H1 (cell line): ENCODE measurements at regions not wholly inside any gene's neighbourhood (a gene's known extent, or its start where the extent isn't known, plus 50 kb on each side); places are given as distances from the start of the nearest gene placed in this dataset.

Experiments
- CTCF ChIA-PET: fragments of 300-600 bp; sonication (Branson Sonifier 250); formaldehyde crosslinking; loops from one replicate; lab custom pipeline; 2021; ENCODE audit not compliant: partially characterized antibody; lab: Charles Lee
- POLR2A ChIA-PET: fragments of 300-600 bp; sonication (Branson Sonifier 250); formaldehyde crosslinking; loops from one replicate; lab custom pipeline; 2021; ENCODE audit warnings: inconsistent platforms; ENCODE audit not compliant: partially characterized antibody; lab: Charles Lee
- DNase-seq, 2 experiments: peaks; one replicate each; pipeline versions ENCODE4 v3.0.0 to v3.0.0-alpha.2; 2010 to 2022; ENCODE audit warnings: low spot score in 2 of 2, low read depth in 1 of 2, mixed read lengths in 1 of 2
- FAIRE-seq: peaks from 2 replicates; lab custom pipeline; 2011; peaks lifted over from hg19 to GRCh38; lab: Jason Lieb, UNC
- H2AFZ ChIP-seq: 2 replicates; pipeline ENCODE4 v1.8.1; 2012; ENCODE audit warnings: low read length, inconsistent platforms
- H2AK5ac ChIP-seq: 2 replicates; pipeline ENCODE4 v1.6.1; 2013; ENCODE audit warnings: low read depth, low read length
- H2BK120ac ChIP-seq: replicated peaks from 2 replicates; pipeline ENCODE3; 2013; ENCODE audit warnings: low read depth, low read length, inconsistent platforms
- H2BK12ac ChIP-seq: 2 replicates; pipeline ENCODE4 v1.6.1; 2013; ENCODE audit warnings: low read depth, low read length
- H2BK15ac ChIP-seq: 2 replicates; pipeline ENCODE4 v1.6.1; 2013; ENCODE audit warnings: low read length
- H2BK20ac ChIP-seq: 2 replicates; pipeline ENCODE4 v1.6.1; 2013; ENCODE audit warnings: low read length
- H2BK5ac ChIP-seq: 2 replicates; pipeline ENCODE4 v1.6.1; 2013; ENCODE audit warnings: low read depth, low read length
- H3K14ac ChIP-seq: 2 replicates; pipeline ENCODE4 v1.6.1; 2013; ENCODE audit warnings: inconsistent platforms; ENCODE audit not compliant: insufficient read length
- H3K18ac ChIP-seq: 2 replicates; pipeline ENCODE4 v1.6.1; 2013; ENCODE audit warnings: low read length; ENCODE audit errors: extremely low read depth
- H3K23ac ChIP-seq: 2 replicates; pipeline ENCODE4 v1.6.1; 2013; ENCODE audit warnings: inconsistent platforms; ENCODE audit not compliant: insufficient read length
- H3K23me2 ChIP-seq: 2 replicates; pipeline ENCODE4 v1.6.1; 2013; ENCODE audit warnings: low read depth, low read length
- H3K27ac ChIP-seq: 2 replicates; pipeline ENCODE4 v1.6.1; 2011; ENCODE audit warnings: low read depth, low read length, inconsistent platforms
- H3K27me3 ChIP-seq, 4 experiments: replicated peaks in 1 of 4; 1 replicate in 1 of 4; 2 replicates in 3 of 4; pipeline versions ENCODE4 v1.6.1 to v1.8.1; 2011 to 2013; ENCODE audit warnings: low read length in 3 of 4, mild to moderate bottlenecking in 3 of 4, inconsistent platforms in 2 of 4, mixed read lengths in 2 of 4, moderate library complexity in 1 of 4; ENCODE audit not compliant: control insufficient read depth in 3 of 4, insufficient read depth in 3 of 4; ENCODE audit errors: extremely low read depth in 1 of 4
- H3K36me3 ChIP-seq, 4 experiments: 2 replicates each; pipeline versions ENCODE4 v1.6.1 to v1.8.1; 2011 to 2013; ENCODE audit warnings: mild to moderate bottlenecking in 4 of 4, low read length in 3 of 4, moderate library complexity in 2 of 4, control low read depth in 1 of 4, inconsistent platforms in 1 of 4; ENCODE audit not compliant: insufficient read depth in 4 of 4, control insufficient read depth in 2 of 4
- H3K4ac ChIP-seq: replicated peaks from 2 replicates; pipeline ENCODE3; 2013; ENCODE audit warnings: low read length, low read depth, mixed read lengths, inconsistent platforms; ENCODE audit not compliant: insufficient read length
- H3K4me1 ChIP-seq, 4 experiments: replicated peaks in 1 of 4; 1 replicate in 1 of 4; 2 replicates in 3 of 4; pipeline versions ENCODE4 v1.6.1 to v1.8.1; 2011 to 2013; ENCODE audit warnings: low read length in 3 of 4, inconsistent platforms in 2 of 4, mixed read lengths in 1 of 4; ENCODE audit not compliant: insufficient read depth in 4 of 4, control insufficient read depth in 3 of 4
- H3K4me2 ChIP-seq, 2 experiments: 2 replicates each; pipeline versions ENCODE4 v1.6.1 to v1.8.1; 2011 to 2013; ENCODE audit warnings: low read depth in 2 of 2, low read length in 2 of 2, control low read depth in 1 of 2, inconsistent platforms in 1 of 2, mild to moderate bottlenecking in 1 of 2; ENCODE audit not compliant: insufficient read depth in 1 of 2
- H3K4me3 ChIP-seq, 4 experiments: fragments of 200-600, 300-600 bp in 1 of 4; sonication (generic), shearing (Covaris generic), sonication (Bioruptor Twin) in 1 of 4; 2 replicates each; pipeline versions ENCODE4 v1.5.1 to v1.8.1; 2011 to 2016; ENCODE audit warnings: low read length in 4 of 4, low read depth in 3 of 4, control low read depth in 2 of 4, inconsistent platforms in 2 of 4, mild to moderate bottlenecking in 2 of 4, mixed read lengths in 1 of 4, moderate library complexity in 1 of 4; ENCODE audit not compliant: insufficient read depth in 2 of 4; ENCODE audit errors: extremely low read depth in 1 of 4
- H3K56ac ChIP-seq: replicated peaks from 2 replicates; pipeline ENCODE3; 2013; ENCODE audit warnings: low read depth, mild to moderate bottlenecking, mixed read lengths, low read length, inconsistent platforms; ENCODE audit not compliant: insufficient read length
- H3K79me1 ChIP-seq: 2 replicates; pipeline ENCODE4 v1.6.1; 2013; ENCODE audit warnings: low read depth, low read length, control low read depth
- H3K79me2 ChIP-seq, 2 experiments: 2 replicates each; pipeline versions ENCODE4 v1.6.1 to v1.8.1; 2012 to 2013; ENCODE audit warnings: low read length in 2 of 2, mild to moderate bottlenecking in 2 of 2, inconsistent platforms in 1 of 2; ENCODE audit not compliant: insufficient read depth in 2 of 2, control insufficient read depth in 1 of 2
- H3K9ac ChIP-seq, 4 experiments: replicated peaks in 1 of 4; 1 replicate in 1 of 4; 2 replicates in 3 of 4; pipeline versions ENCODE4 v1.6.1 to v1.8.1; 2011 to 2013; ENCODE audit warnings: low read depth in 3 of 4, low read length in 3 of 4, control low read depth in 2 of 4, mild to moderate bottlenecking in 2 of 4, moderate library complexity in 2 of 4, inconsistent platforms in 1 of 4; ENCODE audit errors: extremely low read depth in 1 of 4
- H3K9me3 ChIP-seq, 2 experiments: 2 replicates each; pipeline versions ENCODE4 v1.6.1 to v1.8.1; 2012 to 2013; ENCODE audit warnings: mild to moderate bottlenecking in 2 of 2, moderate library complexity in 2 of 2, control low read depth in 1 of 2, inconsistent platforms in 1 of 2, low read depth in 1 of 2, low read length in 1 of 2, mixed read lengths in 1 of 2; ENCODE audit not compliant: insufficient read depth in 2 of 2
- H4K20me1 ChIP-seq, 2 experiments: replicated peaks in 1 of 2; 2 replicates each; pipeline versions ENCODE3 to v1.8.1; 2011 to 2013; ENCODE audit warnings: inconsistent platforms in 2 of 2, low read length in 2 of 2, mild to moderate bottlenecking in 1 of 2; ENCODE audit not compliant: insufficient read depth in 2 of 2, control insufficient read depth in 1 of 2
- H4K5ac ChIP-seq: 2 replicates; pipeline ENCODE4 v1.6.1; 2013; ENCODE audit warnings: low read length, low read depth, mixed read lengths, inconsistent platforms; ENCODE audit not compliant: insufficient read length
- H4K8ac ChIP-seq: 2 replicates; pipeline ENCODE4 v1.8.0; 2013; ENCODE audit warnings: mild to moderate bottlenecking, moderate library complexity, low read length, inconsistent platforms; ENCODE audit not compliant: insufficient read depth; ENCODE audit errors: extremely low read depth
- H4K91ac ChIP-seq: replicated peaks from 2 replicates; pipeline ENCODE3; 2013; ENCODE audit warnings: low read length, mixed read lengths, inconsistent platforms; ENCODE audit not compliant: insufficient read length
- CBX8 ChIP-seq: fragments of 300-800, 300-1000 bp; sonication (generic); IDR thresholded peaks from 2 replicates; pipeline ENCODE4 v1.7.1; 2016; ENCODE audit warnings: low read depth, low read length, borderline replicate concordance
- CEBPB ChIP-seq: IDR thresholded peaks from 2 replicates; pipeline ENCODE4 v1.6.1; 2012; ENCODE audit warnings: low read depth, low read length
- CTBP2 ChIP-seq: IDR thresholded peaks from 2 replicates; pipeline ENCODE4 v1.7.0; 2011; ENCODE audit warnings: borderline replicate concordance, mild to moderate bottlenecking, moderate library complexity, mixed read lengths, low read length; ENCODE audit not compliant: insufficient read depth, insufficient read length
- E2F6 ChIP-seq: IDR thresholded peaks from 2 replicates; pipeline ENCODE4 v1.6.1; 2012; ENCODE audit warnings: inconsistent platforms
- EP300 ChIP-seq, 2 experiments: IDR thresholded peaks; 1 replicate in 1 of 2; 2 replicates in 1 of 2; pipeline ENCODE4 v1.6.1; 2011 to 2012; ENCODE audit warnings: low read depth in 2 of 2, low read length in 2 of 2, mild to moderate bottlenecking in 2 of 2, borderline replicate concordance in 1 of 2, inconsistent platforms in 1 of 2, moderate library complexity in 1 of 2
- KDM4A ChIP-seq: IDR thresholded peaks from one replicate; pipeline ENCODE4 v1.7.1; 2012; ENCODE audit warnings: low read depth, mild to moderate bottlenecking, moderate library complexity, low read length, inconsistent platforms; ENCODE audit not compliant: severe bottlenecking
- KDM5A ChIP-seq: fragments of 200-600 bp; IDR thresholded peaks from 2 replicates; pipeline ENCODE4 v1.7.1; 2012; ENCODE audit warnings: mild to moderate bottlenecking, low read length, inconsistent platforms, mixed read lengths
- RXRA ChIP-seq: IDR thresholded peaks from 2 replicates; pipeline ENCODE4 v1.6.1; 2011; ENCODE audit warnings: low read depth, mild to moderate bottlenecking, low read length, moderate library complexity; ENCODE audit not compliant: insufficient read depth
- SIN3A ChIP-seq, 2 experiments: IDR thresholded peaks in 1 of 2; conservative IDR thresholded peaks in 1 of 2; 2 replicates each; pipeline ENCODE4 v1.6.1; 2011 to 2012; ENCODE audit warnings: low read length in 2 of 2, improper control_type of control experiment in 1 of 2, low read depth in 1 of 2, mild to moderate bottlenecking in 1 of 2
- SIRT6 ChIP-seq: IDR thresholded peaks from one replicate; pipeline ENCODE4 v1.7.1; 2012; ENCODE audit warnings: low read length, inconsistent platforms
- TBP ChIP-seq: IDR thresholded peaks from 2 replicates; pipeline ENCODE4 v1.6.1; 2011; ENCODE audit warnings: low read depth, low read length, improper control_type of control experiment
- TCF12 ChIP-seq: IDR thresholded peaks from 2 replicates; pipeline ENCODE4 v1.6.1; 2011; ENCODE audit warnings: low read depth, mild to moderate bottlenecking, low read length
- WGBS, 2 experiments: shearing (Covaris generic) in 1 of 2; methylation state at CpG; one replicate each; pipeline versions ENCODE4 v1.1.6 to v1.1.7; 2013 to 2015; ENCODE audit warnings: low lambda C conversion rate in 2 of 2, mixed read lengths in 2 of 2, inconsistent platforms in 1 of 2, low coverage in 1 of 2, missing lambda C conversion rate in 1 of 2; ENCODE audit not compliant: insufficient replicate concordance in 2 of 2, insufficient coverage in 1 of 2, insufficient read length in 1 of 2; ENCODE audit errors: extremely low coverage in 1 of 2, missing lambda C conversion rate in 1 of 2; 5-methylcytosine and 5-hydroxymethylcytosine counted together

- Histone ChIP-seq H2BK120ac (no peak overlapping the region), H3K56ac (no peak overlapping the region), H2AK5ac (no peak overlapping the region), H2BK15ac (no peak overlapping the region), H4K91ac (no peak overlapping the region), H3K9me3 (no peaks in the 10 kb centered on the region), H4K5ac (no peak overlapping the region), H3K14ac (no peak overlapping the region), H3K4me2 (no peak overlapping the region), H3K23ac (no peak overlapping the region), H4K8ac (no peak overlapping the region), H3K36me3 (no peaks in the 10 kb centered on the region), H3K4me3 (no peak overlapping the region), H3K23me2 (no peaks in the 10 kb centered on the region), H3K79me1 (no peaks in the 10 kb centered on the region), H3K18ac (no peak overlapping the region), H4K20me1 (no peaks in the 10 kb centered on the region), H3K4ac (no peak overlapping the region), H3K27ac (no peak overlapping the region), H3K4me1 (no peaks in the 10 kb centered on the region), H2BK12ac (no peak overlapping the region), H3K9ac (no peak overlapping the region), H2BK5ac (no peak overlapping the region), H3K79me2 (no peaks in the 10 kb centered on the region), H2AFZ (no peak overlapping the region), H2BK20ac (no peak overlapping the region), H3K27me3 (no peaks in the 10 kb centered on the region)
- FAIRE-seq (no peak), DNase-seq (no peak)
- 90% methylated on average over 4 of the region's 4 CpGs; no CpG with 5 or more reads in 1 of the 2 experiments for WGBS, 2 experiments
- TF ChIP-seq CEBPB (no peak), CTBP2 (no peak), KDM5A (no peak), KDM4A (no peak), RXRA (no peak), SIN3A (conservative IDR thresholded peaks at IDR 0.05 in 1 of 2, IDR thresholded peaks at IDR 0.05 in 1 of 2; ENCODE audit: low read depth in 1 of 2, low read length in 2 of 2) (no peak), CBX8 (no peak), TBP (no peak), E2F6 (no peak), SIRT6 (no peak), EP300 (IDR thresholded peaks at IDR 0.05; ENCODE audit: borderline replicate concordance in 1 of 2, low read depth in 2 of 2, low read length in 2 of 2) (no peak), TCF12 (no peak)
- ChIA-PET CTCF (no interaction called here), POLR2A (no interaction called here)
These were observed 236.7 kb downstream of the HAO1 start for GRCh38 chr20:7703551-7703961.
